ENCODE measurements at regions not wholly inside any gene's neighbourhood (a gene's known extent, or its start where the extent isn't known, plus 50 kb on each side); places are given as distances from the start of the nearest gene placed in this dataset.
"Not testable (repeated sequence)": the region's sequence is repeated elsewhere in the genome, so short reads cannot be mapped to it uniquely, and the experiment has no call there.

DNA sequence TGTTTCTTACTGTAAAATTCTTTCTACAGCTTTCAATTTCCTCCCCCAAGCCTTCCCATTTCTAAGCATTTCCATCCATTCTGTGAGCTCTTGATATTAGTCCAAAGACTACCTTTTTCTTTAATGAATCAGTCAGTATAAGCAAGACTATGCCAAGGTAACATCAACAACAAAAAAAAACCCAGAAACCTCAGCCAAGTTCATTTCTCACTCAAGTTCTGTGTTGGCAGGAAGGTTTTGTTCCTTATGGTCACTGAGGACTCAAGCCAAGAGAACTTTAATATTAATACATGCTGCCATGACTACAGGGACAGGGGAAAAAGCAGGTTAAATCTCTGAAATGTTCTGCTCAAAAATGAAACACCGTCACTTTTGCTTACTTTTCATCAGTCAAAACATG lies 621.2 kb upstream of the NRP1 start:
- no peak for DNase-seq

DNA sequence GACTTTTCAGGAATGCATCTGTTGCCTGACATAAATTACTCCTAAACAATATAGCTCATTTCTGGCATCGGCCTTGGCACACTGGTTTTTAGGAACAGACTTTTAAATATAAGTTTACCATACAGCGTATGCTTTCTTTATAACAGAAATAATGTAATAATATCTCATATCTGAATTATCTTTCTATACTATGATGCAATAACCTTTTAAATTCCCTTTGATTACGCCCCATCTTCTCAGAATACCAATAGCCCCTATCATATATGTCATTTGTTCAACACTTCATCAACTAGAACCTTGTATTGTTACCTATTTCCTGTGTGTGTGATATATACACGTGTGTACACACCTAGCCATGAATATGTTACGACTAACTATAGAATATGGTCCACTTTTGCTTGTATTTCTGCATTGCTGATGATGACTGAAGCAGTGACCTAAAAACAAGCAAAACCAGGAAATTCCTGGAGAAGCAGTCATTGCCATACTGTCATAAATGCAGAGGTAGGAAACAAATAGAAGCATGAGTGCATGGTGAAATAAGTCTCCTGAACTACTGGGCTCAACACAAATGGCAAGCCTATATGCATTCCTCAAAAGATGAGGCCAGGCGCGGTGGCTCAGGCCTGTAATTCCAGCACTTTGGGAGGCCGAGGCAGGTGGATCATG lies 618.4 kb upstream of the NRP1 start:
- DNase-seq: no peak

DNA sequence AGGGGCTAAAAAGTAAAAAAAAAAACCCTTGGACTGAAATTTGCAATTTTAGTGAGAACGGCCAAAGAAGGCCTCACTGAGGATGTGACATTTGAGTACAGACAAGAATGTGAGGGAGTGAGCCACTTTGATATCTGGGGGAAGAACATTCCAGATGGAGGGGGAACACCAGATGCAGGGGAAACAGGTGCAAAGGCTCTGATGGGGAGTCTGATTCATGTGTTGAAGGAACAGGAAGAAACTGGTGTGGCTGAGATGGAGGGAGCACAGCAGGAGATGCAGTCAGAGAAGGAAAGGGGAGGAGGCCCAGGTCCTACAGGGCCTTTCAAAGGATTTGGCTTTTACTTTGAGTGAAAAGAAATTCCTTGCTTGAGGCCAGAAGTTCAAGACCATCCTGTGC lies 615.7 kb upstream of the NRP1 start:
- no peak for DNase-seq

DNA sequence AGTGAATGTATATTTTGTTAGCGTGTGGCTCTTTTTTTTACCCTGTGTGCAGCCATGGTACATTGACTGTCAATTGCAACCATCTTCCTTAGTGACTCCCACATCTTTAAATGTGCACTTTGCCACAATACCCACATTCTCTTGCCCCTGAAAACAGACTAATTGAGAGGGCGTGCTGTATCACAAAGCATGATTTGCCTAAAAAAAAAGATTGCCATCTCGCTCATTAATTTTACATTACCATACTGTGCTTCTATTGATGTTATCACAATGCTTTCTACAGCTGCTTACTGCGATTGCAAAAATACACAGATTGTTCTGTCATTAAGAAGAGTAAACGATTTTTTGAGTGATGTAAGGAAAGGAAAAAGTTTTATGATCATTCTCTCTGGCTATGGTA lies 613.1 kb upstream of the NRP1 start:
- no peak for DNase-seq

DNA sequence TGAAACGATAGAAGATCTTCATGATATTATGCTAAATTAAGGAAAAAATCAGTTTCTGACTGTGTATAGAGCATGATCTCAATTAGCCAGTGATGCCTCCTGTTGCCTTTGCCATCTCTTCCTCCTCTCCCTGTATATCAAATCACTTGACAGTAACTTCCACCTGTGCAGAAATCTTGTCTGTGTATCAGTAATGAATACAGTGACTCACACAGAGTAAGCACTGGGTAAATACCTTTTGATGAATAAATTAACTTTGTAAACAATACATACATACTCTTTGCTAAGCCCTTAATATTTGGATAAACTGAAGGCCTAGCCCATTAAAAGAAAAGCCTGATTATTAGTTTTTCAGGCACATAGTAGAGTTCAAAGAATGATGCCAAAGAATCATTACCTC lies 610.6 kb upstream of the NRP1 start:
- no peak for DNase-seq

DNA sequence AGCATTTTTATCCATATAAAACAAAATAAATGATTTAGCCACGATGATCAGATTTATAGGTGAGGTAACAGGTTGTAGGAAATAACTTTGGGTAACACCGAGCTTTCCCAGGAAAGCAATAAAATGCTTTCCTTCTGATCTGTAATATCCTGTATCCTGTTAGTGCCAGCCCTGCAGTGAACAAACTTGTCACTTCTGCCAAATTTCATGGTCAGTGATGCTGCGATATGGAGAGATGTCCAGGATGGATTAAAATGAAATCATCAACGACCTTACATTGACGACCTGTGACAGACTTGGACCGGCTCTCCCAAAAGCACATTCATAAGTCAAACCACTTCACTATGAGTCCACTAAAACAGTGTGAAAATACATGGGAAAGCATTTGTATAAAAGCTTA lies 608.0 kb upstream of the NRP1 start:
- no peak for DNase-seq

DNA sequence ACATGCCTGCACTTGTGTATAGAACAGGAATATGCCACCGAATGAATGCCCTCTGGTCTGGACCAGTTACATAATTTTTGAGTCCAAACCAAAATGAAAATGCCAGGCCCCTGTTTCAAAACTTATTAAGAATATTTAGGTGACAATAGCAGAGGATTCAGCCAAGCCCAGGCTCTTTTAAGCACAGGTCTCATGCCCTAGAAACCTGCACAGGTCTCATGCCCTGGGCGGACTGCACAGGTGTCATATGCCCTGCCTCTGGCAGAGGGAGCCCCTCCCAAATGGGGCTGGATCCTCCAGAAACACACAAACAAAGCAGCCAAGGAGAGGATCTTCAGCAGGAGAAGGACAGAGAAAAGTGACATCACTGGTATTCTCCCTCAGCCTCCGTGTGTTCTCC lies 605.4 kb upstream of the NRP1 start:
- DNase-seq: no peak

DNA sequence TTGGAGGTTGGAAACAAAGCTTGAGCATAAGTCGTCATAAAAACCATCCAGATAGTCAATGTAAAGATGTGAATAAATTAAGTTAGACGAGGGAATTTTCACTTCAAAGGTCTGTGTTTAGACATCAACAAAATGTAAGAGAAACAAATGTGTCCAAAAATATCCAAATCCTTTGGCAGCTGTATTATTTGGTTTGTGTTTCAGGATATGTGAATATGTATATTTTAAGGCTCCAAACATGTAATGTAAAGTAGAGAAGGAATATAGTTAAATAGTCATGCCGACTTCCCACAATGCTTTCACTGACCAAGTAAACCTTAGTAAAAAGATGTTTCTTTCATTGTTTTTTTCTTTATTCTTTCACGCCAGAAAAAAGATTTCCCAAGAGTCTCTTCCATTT lies 604.9 kb upstream of the NRP1 start:
- no peak for DNase-seq

DNA sequence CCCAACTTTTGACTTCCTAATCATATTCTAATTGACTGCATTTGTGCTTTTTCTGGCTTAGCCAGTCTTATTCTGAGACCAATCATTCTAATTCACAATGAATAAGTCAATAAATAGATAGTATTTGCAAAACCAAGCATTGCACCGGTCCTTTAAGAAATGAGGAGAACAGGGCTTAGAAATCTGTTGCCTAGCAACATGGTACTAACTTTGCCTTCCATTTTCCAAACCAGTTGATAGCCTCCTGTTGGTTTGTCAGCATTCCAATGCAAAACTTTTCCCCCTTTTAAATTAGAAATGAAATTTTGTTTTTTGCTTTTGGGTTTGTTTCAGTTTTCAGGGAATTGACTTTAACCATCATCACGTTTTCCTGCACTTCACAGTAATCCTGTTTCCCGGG lies 603.5 kb upstream of the NRP1 start:
- DNase-seq: peak; percentile 18

DNA sequence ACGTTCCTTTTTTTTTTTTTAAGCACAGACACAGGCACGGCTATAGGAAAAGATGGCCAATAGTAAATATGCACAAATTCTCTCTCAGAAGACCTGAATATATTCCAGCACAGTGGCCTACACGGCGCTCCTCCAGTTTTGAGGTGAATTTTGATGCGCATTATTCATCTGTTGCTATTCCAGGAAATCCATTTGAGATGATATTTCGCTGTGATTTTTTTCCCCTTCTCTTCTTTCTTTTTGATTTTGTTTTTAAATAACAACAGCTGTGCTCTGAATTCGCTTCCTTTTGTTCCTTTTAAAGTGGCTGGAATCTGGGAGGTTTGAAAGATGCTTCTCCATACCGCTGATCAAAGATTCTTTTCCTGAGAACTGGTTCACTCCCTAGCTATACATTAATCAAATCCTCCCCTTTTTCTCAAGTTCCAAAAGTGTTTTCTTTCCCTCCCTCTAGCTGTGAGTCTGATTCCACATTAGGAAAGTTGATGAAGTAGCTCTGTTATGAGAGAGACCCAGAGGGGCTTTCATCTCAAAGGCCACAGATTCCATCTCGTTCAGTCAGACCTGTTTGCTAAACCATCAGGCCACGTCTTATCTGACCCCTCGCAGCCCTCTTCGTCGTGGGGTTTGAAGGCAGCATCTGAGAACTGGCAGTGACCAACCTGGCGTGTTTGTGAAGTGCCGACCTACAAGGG lies 602.7 kb upstream of the NRP1 start:
- peak; percentile 67 for DNase-seq

DNA sequence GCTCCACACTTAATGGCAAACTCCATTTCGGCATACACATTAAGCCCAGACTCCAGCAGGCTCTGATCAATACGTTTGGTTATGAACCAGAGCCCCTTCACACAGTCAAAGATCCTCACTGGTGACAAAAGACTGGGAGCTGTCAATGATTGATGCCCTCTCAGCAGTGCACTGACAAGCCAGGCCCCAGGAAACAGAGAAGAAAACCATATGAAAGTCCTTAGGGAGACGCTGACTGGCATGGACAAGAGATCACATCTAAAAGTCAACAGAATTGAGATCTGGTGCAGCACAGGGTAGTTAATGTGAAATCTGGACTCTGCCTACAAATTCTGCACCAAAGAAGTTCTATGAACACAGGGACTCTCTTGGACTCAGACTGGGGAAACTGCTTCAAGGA lies 600.9 kb upstream of the NRP1 start:
- DNase-seq: no peak

DNA sequence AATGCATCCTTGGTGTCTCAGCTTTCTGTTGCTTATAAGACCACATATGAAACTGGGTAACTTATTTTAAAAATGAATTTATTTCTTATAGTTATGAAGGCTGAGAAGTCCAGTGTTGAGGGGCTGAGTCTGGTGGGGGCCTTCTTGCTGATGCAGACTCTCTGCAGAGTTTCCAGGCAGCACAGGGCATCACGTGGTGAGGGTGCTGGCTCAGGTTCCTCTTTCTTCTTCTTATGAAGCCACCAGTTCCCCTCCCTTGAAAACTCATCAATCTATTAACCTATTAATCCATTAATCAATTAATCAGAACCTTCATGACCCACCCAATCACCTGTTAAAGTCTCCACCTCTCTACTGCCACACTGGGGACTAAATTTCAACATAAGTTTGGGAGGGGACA lies 595.6 kb upstream of the NRP1 start:
- DNase-seq: no peak

DNA sequence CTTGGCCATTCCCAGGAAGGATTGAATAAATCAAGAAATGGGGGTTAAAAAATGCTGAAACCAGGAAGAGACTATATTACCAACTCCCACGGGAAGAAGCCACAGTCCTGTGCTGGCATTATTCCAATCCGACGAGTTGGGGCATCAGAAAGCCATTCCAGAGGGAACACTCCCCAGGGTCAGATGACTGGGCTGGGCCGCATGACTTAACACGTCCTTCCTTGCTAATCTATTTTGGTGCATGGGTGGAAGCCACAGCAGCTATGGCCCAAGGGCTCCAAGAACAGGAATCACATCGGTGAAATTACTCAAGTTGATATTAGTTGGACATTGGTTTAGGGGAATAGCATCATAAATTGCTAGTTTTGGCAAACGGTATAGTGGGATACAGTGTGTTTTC lies 592.9 kb upstream of the NRP1 start:
- DNase-seq: no peak

DNA sequence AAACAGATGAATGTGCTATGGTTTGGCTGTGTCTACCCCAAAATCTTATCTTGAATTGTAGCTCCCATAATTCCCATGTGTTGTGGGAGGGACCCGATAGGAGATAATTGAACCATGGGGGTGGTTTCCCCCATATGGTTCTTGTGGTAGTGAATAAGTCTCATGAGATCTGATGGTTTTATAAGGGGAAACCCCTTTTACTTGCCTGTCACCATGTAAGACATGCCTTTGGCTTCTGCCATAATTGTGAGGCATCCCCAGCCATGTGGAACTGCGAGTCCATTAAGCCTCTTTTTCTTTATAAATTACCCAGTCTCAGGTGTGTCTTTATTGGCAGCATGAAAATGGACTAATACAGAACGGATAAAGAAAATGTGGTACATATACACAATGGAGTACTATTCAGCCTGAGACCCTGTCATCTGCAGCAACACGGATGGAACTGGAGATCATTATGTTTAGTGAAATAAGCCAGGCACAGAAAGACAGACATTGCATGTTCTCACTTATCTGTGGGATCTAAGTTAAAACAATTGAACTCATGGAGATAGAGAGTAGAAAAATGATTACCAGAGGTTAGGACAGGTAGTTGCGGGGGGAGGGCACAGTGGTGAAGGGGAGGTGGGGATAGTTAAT lies 587.6 kb upstream of the NRP1 start:
- no peak for DNase-seq

DNA sequence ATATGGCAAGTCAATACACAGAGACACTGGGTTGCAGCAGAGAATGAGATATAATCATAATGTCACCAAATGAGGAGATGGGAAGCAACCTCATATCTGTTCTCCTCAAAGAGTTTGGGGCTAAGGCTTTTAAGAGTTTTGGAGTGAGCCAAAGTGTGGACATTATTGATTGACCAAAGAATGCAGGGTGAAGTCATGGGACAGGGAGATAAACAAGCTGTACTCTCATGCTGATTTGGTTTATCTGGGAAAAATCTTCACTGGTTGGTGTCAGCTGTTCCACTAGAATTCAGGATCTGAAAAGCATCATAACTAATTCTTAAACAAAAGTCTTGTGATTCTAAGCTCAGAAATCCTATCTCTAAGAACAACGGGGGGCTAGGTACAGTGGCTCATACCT lies 585.9 kb upstream of the NRP1 start:
- no peak for DNase-seq

DNA sequence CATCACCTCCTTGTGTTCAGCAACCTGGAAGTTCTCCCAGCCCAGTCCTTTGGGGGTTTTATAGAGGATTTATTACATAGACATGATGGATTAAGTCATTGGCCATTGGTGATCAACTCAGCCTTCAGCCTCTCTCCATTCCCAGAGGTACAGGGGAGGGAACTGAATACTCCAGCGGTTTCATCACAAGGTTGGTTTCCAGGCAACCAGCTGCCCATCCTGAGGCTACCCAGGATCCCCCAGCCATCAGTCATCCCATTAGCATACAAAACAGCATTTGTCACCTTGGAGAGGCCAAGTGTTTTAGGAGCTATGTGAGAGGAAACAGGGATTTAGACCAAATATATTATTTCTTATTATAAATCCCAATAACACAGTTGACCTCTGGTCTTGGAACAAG lies 584.8 kb upstream of the NRP1 start:
- DNase-seq: no peak

DNA sequence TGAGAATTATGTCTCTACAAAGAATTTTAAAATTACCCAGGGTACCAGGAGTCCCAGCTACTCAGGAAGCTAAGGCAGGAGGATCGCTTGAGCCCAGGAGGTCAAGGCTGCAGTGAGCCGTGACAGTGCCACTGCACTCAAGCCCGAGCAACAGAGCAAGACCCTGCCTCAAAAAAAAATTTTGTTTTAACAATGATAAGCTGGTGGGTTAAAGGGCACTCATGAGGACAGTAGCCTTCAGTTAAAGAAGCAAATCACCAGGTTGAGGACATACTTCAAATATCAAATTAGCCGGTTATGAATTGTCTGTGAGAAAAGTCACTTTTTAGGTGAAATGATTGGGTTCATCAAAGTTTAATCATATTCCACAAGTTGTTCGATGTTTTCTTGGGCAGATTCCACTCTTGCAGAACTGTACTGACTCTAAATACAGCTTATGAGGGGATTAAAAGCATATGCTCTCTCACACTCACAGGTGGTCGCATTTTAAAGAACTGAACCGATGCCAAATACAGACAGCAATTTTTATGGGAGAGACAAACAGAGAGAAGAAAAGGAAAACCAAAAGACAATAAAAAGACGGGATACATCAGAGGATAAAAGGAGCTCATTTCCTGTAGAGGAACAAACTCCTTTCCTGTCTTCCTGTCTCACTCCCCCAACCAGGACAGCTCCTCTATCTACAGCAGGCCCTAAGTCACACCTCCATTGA lies 582.8 kb upstream of the NRP1 start:
- DNase-seq: no peak

DNA sequence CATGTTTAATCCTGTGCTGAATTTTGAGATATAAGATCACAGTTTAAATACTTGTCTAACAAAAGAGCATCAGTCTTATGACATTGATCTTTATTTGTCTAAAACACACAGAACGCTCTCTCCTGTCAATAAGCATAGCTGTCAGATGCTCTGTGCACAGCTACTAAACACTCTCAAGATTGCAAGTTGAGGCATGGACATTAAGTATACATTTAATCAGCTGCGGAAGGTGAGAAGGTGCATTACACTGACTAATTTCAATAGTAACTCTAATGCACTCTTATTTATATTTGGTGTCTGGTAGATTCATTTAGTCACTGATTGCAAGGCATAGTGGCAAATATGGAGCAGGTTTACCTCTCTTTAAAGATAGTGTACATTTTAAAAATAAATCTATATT lies 580.3 kb upstream of the NRP1 start:
- no peak for DNase-seq

DNA sequence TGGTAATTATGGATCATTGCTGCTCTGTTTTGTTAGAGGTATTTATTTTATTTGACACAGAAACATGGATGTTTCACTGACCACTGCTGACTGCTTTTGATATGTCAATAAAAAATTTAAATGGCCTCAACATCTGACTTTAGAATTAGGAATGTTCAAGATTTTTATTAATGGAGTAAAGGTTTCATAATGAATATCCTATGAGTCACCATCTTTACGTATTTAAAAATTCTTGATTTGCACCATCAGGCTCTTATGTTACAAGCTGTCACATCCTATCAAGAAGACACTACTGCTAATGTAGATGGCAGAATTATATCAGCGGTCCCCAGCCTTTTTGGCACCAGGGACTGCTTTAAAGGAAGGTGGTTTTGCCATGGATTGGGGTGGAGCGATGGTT lies 578.7 kb upstream of the NRP1 start:
- no peak for DNase-seq

DNA sequence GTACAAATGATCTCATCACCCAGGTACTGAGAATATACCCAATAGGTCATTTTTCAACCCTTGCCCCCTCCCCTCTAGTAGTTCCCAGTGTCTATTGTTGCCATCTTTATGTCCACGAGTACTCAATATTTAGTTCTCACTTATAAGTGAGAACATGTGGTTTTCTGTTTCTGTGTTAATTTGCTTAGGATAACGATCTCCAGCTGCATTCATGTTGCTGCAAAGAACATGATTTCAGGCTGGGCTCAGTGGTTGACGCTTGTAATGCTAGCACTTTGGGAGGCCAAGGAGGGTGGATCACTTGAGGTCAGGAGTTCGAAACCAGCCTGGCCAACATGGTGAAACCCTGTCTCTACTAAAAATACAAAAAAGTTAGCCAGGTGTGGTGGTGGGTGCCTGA lies 575.0 kb upstream of the NRP1 start:
- not testable (repeated sequence) for DNase-seq

DNA sequence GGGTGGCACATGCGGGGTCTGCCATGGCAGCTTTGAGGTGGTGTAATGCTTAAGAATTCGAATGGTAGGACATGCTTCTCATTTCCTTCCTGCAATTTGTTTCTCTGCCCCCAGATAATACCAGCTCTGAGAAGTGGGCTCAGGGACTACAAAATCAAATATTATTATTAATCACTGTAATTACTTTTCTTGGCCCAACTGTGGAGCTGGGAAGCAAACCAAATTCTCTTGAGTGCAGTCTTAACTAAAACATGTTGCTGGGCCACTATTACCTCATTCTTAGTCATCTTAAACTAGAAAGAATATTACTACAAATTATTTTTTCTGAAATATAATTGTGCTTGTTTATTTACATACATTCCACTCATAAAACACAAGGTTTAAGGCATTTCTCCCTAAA lies 566.7 kb upstream of the NRP1 start:
- DNase-seq: no peak

DNA sequence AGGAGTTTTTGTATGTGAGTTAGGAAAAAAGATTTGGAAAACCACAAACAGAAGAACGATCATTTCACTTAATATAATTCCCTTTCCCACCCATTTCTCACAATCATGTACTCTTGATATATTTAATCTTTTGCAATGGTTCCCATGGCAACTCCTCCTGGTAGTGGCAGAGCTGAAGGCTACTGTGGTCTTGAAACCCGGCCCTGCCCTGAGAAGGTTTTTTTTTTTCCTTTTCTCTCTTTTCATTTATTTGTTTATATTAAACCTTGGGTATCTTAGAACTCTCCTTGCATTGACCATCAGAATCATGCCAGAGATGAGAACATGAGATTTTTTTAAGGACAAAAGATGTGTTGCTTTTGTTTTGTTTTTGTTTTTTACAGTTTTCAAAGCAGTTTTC lies 566.1 kb upstream of the NRP1 start:
- no peak for DNase-seq
